ENCODE measurements at regions not wholly inside any gene's neighbourhood (a gene's known extent, or its start where the extent isn't known, plus 50 kb on each side); places are given as distances from the start of the nearest gene placed in this dataset.

DNA sequence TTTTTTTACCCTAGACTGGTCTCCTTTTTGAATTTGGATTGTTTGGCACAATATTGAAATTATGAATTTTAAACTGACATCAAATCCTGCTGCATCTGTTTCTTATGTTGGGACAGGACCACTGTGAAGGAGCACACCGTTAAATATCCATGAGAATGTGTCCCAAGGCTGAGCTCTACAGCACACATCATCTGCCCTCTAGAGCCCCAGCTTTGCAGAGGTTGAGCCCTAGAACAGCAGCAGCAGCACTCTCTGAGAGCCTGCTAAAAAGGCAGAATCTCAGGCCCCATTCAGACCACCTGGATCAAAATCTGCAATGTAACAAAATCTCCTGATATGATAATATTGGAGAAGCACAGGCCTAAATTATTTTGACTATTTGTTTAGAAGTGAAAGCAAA lies 192.1 kb upstream of the CCN2 start:
- TF ChIP-seq ZFX (IDR thresholded peaks at IDR 0.05): no peak
- TF ChIP-seq, protein P1, sequence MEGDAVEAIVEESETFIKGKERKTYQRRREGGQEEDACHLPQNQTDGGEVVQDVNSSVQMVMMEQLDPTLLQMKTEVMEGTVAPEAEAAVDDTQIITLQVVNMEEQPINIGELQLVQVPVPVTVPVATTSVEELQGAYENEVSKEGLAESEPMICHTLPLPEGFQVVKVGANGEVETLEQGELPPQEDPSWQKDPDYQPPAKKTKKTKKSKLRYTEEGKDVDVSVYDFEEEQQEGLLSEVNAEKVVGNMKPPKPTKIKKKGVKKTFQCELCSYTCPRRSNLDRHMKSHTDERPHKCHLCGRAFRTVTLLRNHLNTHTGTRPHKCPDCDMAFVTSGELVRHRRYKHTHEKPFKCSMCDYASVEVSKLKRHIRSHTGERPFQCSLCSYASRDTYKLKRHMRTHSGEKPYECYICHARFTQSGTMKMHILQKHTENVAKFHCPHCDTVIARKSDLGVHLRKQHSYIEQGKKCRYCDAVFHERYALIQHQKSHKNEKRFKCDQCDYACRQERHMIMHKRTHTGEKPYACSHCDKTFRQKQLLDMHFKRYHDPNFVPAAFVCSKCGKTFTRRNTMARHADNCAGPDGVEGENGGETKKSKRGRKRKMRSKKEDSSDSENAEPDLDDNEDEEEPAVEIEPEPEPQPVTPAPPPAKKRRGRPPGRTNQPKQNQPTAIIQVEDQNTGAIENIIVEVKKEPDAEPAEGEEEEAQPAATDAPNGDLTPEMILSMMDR (conservative IDR thresholded peaks at IDR 0.05): no peak
- no peak overlapping the region for H3K27ac ChIP-seq

DNA sequence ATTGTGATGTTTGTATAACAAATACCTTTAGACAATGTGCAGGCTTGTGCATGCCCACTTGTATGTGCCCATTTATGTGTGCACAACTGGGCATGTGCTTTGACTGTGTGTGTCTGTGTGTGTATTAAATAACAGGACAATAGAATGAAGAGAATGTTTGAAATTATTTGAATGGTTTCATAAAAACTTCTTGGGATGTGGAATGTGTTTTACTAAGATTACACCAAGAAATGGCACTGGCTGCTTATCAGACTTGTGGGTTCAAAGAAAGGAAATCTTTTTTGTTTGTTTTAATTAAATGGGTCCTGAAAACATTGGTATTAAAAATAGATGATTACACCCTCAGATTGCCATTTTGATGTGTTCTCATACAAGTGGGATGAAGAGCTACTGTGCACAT lies 191.6 kb upstream of the CCN2 start:
- TF ChIP-seq ZFX (IDR thresholded peaks at IDR 0.05): no peak
- TF ChIP-seq, protein P1 (conservative IDR thresholded peaks at IDR 0.05): no peak
- no peak overlapping the region for H3K27ac ChIP-seq

DNA sequence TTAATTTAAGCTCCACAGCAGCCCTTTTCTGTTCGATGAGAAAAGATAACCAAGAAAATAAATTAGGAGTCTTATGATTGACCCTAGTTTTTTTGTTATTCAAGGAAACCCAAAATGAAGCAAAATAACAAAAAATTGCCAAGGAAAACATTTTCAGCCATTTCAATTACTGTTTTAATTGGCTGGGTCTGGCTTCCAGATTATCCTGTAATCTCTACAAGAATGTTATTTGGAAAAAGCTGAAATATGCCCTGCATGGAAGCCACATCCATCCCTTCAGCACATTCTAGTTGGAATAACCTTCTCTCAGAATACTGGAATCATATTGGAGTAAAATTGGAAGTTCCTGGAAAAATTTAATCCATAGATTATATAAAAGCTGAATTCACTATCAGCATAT lies 191.1 kb upstream of the CCN2 start:
- no peak overlapping the region for H3K27ac ChIP-seq
- TF ChIP-seq, protein P1 (conservative IDR thresholded peaks at IDR 0.05): no peak
- TF ChIP-seq ZFX (IDR thresholded peaks at IDR 0.05): no peak

- H3K27ac ChIP-seq: no peak overlapping the region
- TF ChIP-seq, protein P1 (conservative IDR thresholded peaks at IDR 0.05): no peak
- no peak for TF ChIP-seq ZFX (IDR thresholded peaks at IDR 0.05)
Observed at GRCh38 chr6:132140189-132140588, 189.0 kb upstream of the CCN2 start.

DNA sequence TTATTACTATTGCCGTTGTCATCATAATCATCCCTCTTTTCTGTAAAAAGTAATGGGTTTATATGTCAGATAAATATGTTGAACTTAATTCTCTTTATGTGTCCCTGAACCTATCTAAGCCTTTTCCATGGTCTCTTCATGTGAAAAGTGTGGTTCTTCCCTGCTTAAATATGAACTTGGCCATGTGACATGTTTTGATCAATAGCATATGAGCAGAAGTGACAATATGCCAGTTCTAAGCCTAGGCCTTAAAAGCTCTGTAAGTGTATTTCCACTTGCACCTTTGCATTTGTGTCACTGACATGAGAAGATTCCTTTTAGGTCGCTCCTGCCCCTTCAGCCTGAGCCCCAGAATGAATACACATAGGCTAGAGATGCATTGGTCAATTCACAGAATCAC lies 188.4 kb upstream of the CCN2 start:
- no peak for TF ChIP-seq ZFX (IDR thresholded peaks at IDR 0.05)
- TF ChIP-seq, protein P1 (conservative IDR thresholded peaks at IDR 0.05): no peak
- H3K27ac ChIP-seq: no peak overlapping the region

DNA sequence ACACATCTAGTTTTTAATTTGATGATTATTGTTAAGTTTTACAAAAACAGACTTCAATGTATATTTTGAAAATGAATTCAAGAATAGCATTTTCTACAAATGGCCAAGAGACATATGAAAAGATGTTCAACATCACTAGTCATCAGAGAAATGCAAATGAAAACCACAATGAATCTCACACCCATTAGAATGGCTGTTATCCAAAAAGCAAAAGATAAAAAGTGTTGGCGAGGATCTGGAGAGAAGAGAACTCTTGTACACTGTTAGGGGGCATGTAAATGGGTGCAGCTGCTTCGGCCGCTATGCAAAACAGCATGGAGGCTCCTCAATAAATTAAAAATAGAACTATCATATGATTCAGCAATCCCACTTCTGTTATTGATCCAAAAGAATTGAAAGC lies 185.8 kb upstream of the CCN2 start:
- no peak overlapping the region for H3K27ac ChIP-seq
- TF ChIP-seq, protein P1 (conservative IDR thresholded peaks at IDR 0.05): no peak
- TF ChIP-seq ZFX (IDR thresholded peaks at IDR 0.05): no peak

DNA sequence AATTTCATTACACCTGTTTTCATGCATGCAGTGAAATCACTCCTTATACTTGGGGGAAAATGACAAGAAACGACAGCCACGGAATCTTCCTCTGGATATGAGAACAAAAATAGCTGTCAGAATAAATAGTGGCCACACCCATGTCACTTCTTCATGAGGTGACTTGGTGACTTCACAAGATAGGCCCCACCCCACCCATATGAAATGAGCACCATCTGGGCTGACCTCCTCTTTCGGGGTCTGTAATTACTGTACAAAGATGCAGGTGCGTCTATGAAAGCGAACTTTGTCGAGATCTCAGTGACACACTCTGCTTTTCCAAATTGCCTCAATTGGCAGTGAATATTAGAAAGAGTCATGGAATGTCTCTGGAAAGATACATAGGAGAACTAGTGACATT lies 184.2 kb upstream of the CCN2 start:
- TF ChIP-seq ZFX (IDR thresholded peaks at IDR 0.05): no peak
- TF ChIP-seq, protein P1 (conservative IDR thresholded peaks at IDR 0.05): no peak
- H3K27ac ChIP-seq: no peak overlapping the region
